ENCODE measurements at regions not wholly inside any gene's neighbourhood (a gene's known extent, or its start where the extent isn't known, plus 50 kb on each side); places are given as distances from the start of the nearest gene placed in this dataset.

DNA sequence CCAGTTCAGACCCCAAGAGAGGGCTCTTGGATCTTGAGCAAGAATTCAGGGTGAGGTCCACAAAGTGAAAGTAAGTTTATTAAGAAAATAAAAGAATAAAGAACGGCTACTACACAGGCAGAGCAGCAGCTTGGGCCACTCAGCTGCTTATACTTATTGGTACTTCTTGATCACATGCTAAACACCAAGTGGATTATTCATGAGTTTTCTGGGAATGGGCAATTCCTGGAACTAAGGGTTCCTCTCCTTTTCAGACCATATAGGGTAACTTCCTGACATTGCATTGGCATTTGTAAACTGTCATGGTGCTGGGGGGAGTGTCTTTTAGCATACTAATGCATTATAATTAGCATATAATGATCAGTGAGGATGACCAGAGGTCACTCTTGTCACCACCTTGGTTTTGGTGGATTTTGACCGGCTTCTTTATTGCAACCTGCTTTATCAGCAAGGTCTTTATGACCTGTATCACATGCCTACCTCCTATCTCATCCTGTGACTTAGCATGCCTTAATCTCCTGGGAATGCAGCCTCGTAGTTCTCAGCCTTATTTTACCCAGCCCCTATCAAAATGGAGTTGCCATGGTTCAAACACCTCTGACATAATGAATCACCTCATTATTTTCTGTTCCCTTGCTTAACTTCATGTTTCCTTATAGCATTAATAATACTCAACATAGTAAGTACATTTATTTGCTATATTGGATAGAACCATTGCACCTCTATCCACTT, 476.3 kb downstream of the DTHD1 start:
- TF ChIP-seq JUN (IDR thresholded peaks at IDR 0.05; ENCODE audit: borderline replicate concordance, insufficient read depth, insufficient read length, low read depth), result no peak
- TF ChIP-seq POLR2A (IDR thresholded peaks at IDR 0.05; ENCODE audit: low read depth, low read length), result no peak
- no peak for TF ChIP-seq POLR2AphosphoS5 (IDR thresholded peaks at IDR 0.05; ENCODE audit: insufficient read depth, low read depth, low read length)
- no peak for TF ChIP-seq GATA2 (IDR thresholded peaks at IDR 0.05; ENCODE audit: insufficient read depth, insufficient read length, low read depth, low read length)
- TF ChIP-seq, protein P1, sequence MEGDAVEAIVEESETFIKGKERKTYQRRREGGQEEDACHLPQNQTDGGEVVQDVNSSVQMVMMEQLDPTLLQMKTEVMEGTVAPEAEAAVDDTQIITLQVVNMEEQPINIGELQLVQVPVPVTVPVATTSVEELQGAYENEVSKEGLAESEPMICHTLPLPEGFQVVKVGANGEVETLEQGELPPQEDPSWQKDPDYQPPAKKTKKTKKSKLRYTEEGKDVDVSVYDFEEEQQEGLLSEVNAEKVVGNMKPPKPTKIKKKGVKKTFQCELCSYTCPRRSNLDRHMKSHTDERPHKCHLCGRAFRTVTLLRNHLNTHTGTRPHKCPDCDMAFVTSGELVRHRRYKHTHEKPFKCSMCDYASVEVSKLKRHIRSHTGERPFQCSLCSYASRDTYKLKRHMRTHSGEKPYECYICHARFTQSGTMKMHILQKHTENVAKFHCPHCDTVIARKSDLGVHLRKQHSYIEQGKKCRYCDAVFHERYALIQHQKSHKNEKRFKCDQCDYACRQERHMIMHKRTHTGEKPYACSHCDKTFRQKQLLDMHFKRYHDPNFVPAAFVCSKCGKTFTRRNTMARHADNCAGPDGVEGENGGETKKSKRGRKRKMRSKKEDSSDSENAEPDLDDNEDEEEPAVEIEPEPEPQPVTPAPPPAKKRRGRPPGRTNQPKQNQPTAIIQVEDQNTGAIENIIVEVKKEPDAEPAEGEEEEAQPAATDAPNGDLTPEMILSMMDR (IDR thresholded peaks at IDR 0.05; ENCODE audit: extremely low read depth in 1 of 2, insufficient read depth in 1 of 2, low read depth in 1 of 2, low read length in 2 of 2), result no peak
- no peak for TF ChIP-seq EZH2 (IDR thresholded peaks at IDR 0.05; ENCODE audit: borderline replicate concordance, low read depth, low read length, severe bottlenecking)
- no peak for TF ChIP-seq FOS (IDR thresholded peaks at IDR 0.05; ENCODE audit: borderline replicate concordance, insufficient read depth, low read length)
- TF ChIP-seq, protein P2, sequence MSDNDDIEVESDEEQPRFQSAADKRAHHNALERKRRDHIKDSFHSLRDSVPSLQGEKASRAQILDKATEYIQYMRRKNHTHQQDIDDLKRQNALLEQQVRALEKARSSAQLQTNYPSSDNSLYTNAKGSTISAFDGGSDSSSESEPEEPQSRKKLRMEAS (IDR thresholded peaks at IDR 0.05; ENCODE audit: insufficient read depth, insufficient read length), result no peak
- TF ChIP-seq MYC (IDR thresholded peaks at IDR 0.05; ENCODE audit: low read depth, low read length), result no peak
